HG03432 (cell line): ENCODE measurements at regions not wholly inside any gene's neighbourhood (a gene's known extent, or its start where the extent isn't known, plus 50 kb on each side); places are given as distances from the start of the nearest gene placed in this dataset.
"Not testable (repeated sequence)": the region's sequence is repeated elsewhere in the genome, so short reads cannot be mapped to it uniquely, and the experiment has no call there.

ENCODE experiments used
- ATAC-seq: cut with Tn5 transposase; IDR thresholded peaks from one replicate; pipeline ENCODE4 v1.9.1; 2021; ENCODE audit warnings: mild to moderate bottlenecking, moderate library complexity; ENCODE audit not compliant: unreplicated experiment

DNA sequence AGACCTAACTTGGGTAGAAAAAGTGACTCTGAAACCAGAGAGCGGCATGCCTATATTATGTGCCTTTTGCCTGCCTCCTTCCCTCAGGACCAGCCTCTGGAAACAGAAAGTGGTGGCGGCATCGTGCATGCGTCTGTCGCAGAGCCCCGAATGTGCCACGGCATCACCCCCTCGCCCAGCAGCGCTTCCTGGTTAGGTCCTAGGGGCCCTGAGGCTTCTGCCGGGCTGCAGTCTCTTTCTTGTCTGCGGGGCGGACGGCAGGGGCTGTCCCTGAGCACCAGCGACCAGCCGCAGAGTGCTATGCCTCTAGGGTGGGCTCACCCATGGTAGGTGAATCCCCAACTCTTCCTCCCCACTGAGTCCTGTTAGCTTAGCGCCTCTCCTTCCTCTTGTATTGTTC, 68.7 kb downstream of the VSIG4 start:
- ATAC-seq, result no peak

DNA sequence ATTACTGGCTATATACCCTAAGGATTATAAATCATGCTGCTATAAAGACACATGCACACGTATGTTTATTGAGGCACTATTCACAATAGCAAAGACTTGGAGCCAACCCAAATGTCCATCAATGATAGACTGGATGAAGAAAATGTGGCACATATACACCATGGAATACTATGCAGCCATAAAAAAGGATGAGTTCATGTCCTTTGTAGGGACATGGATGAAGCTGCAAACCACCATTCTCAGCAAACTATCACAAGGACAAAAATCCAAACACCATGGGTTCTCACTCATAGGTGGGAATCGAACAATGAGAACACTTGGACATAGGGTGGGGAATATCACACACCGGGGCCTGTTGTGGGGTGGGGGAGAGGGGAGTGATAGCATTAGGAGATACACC, 72.7 kb downstream of the VSIG4 start:
- ATAC-seq, result not testable (repeated sequence)

DNA sequence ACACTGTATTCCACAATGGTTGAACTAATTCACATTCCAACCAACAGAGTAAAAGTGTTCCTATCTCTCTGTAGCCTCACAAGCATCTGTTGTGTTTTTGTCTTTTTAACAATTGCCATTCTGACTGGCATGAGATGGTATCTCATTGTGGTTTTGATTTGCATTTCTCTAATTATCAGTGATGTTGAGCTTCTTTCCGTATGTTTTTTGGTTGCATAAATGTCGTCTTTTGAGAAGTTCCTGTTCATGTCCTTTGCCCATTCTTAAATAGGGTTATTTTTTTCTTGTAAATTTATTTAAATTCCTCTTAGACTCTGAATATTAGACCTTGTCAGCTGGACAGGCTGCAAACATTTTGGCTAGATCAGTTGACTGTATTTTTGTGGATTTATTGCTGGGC, 78.2 kb downstream of the VSIG4 start:
- no peak for ATAC-seq

DNA sequence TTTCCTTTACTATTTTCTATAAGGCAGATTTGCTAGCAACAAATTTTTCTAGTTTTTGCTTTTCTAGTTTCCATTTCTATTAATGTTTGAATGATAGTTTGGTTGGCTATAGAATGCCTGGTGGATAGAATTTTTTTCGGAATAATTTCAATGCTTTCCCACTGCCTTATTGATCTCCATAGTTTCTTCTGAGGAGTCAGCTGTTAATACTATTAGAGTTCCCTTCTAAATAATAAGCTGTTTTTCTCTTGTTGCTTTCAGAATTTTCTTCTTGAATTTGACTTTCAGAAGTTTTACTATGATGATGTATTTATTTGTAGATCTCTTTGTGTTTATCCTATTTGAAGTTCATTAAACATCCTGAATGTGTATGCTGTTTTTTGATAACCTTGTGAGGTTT, 91.8 kb downstream of the VSIG4 start:
- no peak for ATAC-seq

- ATAC-seq, result no peak
Observed at GRCh38 chrX:65941775-65942174, 98.1 kb downstream of the VSIG4 start.

- ATAC-seq, result no peak
Observed at GRCh38 chrX:65933085-65933589, 106.7 kb downstream of the VSIG4 start.

DNA sequence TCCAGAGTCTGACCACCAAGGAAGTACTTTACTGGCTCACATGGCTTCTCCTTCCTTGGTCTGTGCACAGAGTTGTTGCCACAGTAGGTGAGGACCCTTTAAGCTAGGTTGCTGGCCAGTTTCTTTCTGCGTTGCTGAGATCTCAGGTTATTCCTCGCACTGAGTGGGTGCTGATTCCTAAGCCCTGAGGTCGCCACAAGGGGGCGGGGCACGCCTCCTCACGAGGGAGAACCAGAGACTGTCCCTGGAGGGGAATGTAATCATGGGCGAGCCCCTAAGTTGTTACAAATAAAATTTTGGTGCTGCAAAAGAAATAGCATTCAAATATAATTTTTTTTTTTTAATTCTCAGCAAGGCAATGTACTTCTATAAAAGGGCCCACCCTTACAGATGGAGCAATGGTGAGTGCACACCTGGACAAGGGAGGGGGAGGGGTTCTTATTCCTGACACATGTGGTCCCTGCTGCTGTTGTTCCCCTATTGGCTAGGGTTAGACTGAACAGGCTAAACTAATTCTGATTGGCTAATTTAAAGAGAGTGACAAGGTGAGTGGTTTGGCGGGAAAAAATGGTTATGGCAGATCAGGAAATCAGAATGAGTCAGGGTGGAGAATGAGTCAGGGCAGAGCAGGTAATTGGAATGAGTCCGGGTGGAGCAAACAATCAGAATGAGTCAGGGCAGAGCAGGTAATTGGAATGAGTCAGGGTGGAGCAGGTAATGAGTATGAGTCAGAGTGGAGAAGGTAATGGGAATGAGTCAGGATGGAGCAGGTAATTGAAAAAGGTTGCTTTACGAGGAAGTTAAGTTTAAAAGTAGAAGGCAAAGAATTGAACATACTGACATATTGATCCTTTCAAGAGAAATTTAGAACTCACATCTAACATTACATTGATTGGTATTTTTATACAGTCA, 107.5 kb downstream of the VSIG4 start:
- no peak for ATAC-seq

DNA sequence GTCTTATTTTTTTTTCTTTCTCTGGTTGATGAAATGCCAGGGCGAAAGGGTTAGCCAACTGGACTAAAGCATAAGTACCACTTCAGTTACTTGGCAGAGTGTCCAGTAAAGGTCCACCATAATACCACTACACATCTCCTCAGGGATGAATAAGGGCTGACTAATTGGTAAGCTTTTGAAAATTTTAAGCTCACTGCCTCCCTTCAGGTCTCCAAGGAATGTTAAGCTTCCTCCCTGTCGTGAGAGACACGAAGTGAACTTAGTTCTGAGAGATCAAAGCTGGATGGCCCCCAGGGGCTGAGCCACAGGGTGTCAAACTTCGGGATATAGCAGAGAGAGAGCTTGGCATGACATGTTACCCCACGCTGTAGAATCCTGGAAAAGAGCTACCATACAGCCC, 111.4 kb downstream of the VSIG4 start:
- no peak for ATAC-seq

DNA sequence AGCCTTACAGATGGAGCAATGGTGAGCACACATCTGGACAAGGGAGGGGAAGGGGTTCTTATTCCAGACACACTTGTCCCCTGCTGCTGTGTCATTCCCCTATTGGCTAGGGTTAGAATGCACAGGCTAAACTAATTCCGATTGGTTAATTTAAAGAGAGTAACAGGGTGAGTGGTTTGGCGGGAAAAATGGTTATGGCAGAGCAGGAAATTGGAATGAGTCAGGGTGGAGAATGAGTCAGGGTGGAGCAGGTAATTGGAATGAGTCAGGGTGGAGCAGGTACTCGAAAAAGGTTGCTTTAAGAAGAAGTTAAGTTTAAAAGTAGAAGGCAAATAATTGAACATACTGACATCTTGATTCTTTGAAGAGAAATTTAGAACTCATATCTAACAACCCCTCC, 112.5 kb downstream of the VSIG4 start:
- not testable (repeated sequence) for ATAC-seq

- peak; percentile 85 for ATAC-seq
Observed at GRCh38 chrX:65926095-65927019, 113.5 kb downstream of the VSIG4 start.

- ATAC-seq, result no peak
Observed at GRCh38 chrX:65925592-65925991, 114.3 kb downstream of the VSIG4 start.

- no peak for ATAC-seq
Observed at GRCh38 chrX:65925005-65925404, 114.9 kb downstream of the VSIG4 start.

- ATAC-seq, result no peak
Observed at GRCh38 chrX:65921363-65921762, 118.5 kb downstream of the VSIG4 start.

DNA sequence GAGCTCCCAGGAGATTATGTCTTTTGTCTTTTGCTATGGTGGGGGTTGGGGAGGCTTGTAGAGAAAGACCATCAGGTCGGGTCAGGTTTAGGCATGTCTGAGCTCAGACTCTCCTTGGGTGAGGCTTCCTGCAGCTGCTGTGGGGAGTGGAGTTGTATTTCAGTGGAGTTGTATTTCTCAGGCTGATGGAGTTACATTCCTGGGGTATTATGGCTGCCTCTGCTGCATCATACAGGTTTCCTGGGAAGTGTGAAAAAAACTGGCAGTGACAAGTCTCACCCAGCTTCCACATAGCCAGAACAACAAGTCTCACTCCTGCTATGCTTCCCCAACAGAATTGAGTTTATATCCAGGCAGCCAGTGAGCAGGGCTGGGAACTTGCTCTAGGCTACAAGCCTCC, 119.3 kb downstream of the VSIG4 start:
- no peak for ATAC-seq

- ATAC-seq, result no peak
Observed at GRCh38 chrX:65910899-65911298, 129.0 kb downstream of the VSIG4 start.

DNA sequence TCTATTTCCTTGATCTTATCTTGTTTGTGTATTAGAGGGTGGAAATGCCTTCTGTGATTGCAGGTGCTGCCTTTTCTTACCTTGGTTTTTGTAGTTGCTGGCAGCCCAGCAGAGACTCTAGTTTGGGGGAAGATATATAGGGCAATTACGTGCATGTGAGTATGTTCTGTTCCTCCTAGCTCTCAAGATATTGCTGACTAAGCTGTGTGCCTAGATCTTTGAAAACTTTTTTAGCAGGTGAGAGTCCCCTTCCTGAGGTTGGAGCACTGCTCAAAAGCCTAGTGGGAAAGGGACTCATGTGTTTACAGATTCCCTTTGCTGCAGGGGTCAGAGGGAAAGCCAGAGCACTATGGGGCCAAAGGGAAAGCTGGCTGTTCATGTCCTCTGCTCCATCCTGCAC, 136.1 kb downstream of the VSIG4 start:
- ATAC-seq, result no peak

DNA sequence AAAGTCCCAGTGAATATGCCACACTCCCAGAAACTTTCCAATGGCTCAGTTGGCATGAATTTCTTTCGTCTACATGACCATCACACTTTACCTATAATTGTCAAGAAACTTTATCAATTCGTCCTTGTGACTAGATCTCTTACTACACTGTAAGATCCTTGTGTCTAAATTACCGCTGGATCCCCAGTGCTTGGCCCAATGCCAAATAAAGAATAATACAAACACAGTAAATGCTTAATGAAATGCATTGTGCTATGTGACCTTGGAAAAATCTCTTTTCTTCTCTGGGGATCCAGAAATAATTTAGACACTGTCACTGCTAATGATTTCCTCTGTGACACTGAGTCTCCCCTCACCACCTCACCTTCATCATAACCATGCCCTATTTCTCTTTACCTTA, 137.9 kb downstream of the VSIG4 start:
- no peak for ATAC-seq

DNA sequence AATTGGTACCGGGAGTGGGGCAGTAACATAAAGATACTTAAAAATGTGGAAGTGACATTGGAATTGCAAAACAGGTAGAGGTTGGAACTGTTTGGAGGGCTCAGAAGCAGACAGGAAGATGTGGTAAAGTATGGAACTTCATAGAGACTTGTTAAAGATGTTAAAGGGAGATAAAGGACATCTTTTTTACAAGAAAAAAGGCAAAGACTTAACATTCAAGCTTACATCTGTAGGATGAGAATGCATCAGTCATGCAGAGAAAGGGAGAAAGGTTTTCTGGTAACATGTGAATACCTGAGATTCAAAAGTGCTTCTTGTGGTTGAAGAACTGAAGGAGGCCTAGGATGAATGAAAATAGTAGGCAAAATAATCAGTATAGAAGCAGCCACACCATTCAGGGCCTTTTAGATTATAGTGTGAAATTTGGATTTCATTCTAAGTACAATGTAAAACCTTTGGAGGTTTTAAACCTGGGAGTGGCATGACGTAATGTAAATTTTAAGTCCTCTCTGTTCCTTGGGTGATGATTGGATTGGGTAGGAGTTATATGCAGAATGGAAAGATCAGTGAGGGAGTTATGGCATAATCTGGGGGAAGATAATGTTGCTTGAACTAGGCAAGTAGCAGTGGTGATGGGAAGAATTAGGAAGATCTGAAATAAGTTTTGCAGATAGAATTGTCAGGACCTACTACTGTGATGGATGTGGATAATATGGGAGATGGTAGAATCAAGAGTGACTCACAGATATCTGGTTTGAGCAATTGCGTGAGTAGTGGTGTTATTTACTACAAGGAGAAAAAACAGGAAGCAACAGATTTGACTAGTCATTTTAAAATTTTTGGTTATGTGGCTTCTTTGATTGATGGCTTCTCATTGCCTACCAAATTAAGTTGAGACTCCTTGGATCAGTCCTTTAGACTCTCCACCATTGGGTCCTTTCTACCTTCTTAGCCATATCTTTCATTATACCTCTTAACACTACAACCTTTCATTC, 138.7 kb downstream of the VSIG4 start:
- ATAC-seq, result no peak

DNA sequence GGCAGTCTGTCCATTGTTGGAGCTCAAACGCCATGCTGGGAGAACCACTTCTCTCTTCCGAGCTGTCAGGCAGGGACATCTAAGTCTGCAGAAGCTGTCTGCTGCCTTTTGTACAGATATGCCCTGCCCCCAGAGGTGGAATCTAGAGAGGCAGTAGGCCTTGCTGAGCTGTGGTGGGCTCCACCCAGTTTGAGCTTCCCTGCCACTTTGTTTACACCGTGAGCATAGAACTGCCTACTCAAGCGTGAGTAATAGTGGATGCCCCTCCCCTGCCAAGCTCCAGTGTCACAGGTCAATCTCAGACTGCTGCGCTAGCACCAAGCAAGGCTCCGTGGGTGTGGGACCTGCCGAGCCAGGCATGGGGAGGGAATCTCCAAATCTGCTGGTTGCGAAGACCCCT, 145.7 kb downstream of the VSIG4 start:
- ATAC-seq, result no peak

- not testable (repeated sequence) for ATAC-seq
Observed at GRCh38 chrX:65891817-65892216, 148.1 kb downstream of the VSIG4 start.
